GM12878 (cell line): ENCODE measurements at regions not wholly inside any gene's neighbourhood (a gene's known extent, or its start where the extent isn't known, plus 50 kb on each side); places are given as distances from the start of the nearest gene placed in this dataset.

ENCODE experiments used
- ATAC-seq: fragments of 200-7000 bp; cut with Tn5 transposase; 3 replicates; pipeline ENCODE4 v1.9.1; 2020; ENCODE audit warnings: mild to moderate bottlenecking, moderate library complexity
- BruUV-seq: library from RNA; stranded (reverse); fragments of 400-500 nt; replicated peaks from 2 replicates; lab custom pipeline; 2021; lab: Mats Ljungman, UMichigan
- CTCF ChIA-PET: fragments of 300-600 bp; sonication (Branson Sonifier 250); formaldehyde crosslinking; extraction: SDS; loops from one replicate; lab custom pipeline; 2021; ENCODE audit warnings: inconsistent platforms; lab: Yijun Ruan, JAX
- POLR2A ChIA-PET: fragments of 350-600 bp; formaldehyde crosslinking; extraction: SDS; loops from one replicate; lab custom pipeline; 2021; ENCODE audit warnings: inconsistent platforms; lab: Charles Lee
- RAD21 ChIA-PET: fragments of 300-600 bp; sonication (Branson Sonifier 250); formaldehyde crosslinking; loops from one replicate; lab custom pipeline; 2023; ENCODE audit warnings: antibody characterized with exemption; ENCODE audit not compliant: unreplicated experiment; lab: Charles Lee
- SMC1A ChIA-PET: fragments of 300-600 bp; sonication (Branson Sonifier 250); formaldehyde crosslinking; loops from one replicate; lab custom pipeline; 2023; ENCODE audit not compliant: unreplicated experiment, uncharacterized antibody; lab: Charles Lee
- DNase-seq: peaks from one replicate; pipeline ENCODE4 v3.0.0-alpha.2; 2011; ENCODE audit warnings: low read depth, low spot score
- FAIRE-seq: peaks from 3 replicates; lab custom pipeline; 2011; peaks lifted over from hg19 to GRCh38; lab: Jason Lieb, UNC
- H2AFZ ChIP-seq: 2 replicates; pipeline ENCODE4 v1.6.0; 2011; ENCODE audit warnings: low read depth, low read length, control low read depth; ENCODE audit not compliant: control insufficient read depth
- H3K27ac ChIP-seq: 2 replicates; pipeline ENCODE4 v1.5.1; 2011; ENCODE audit warnings: control low read depth; ENCODE audit not compliant: control insufficient read depth, insufficient read depth
- H3K27me3 ChIP-seq, 2 experiments: replicated peaks in 1 of 2; 2 replicates each; pipeline versions ENCODE4 v1.6.0 to v1.6.1; 2011; ENCODE audit warnings: low read length in 1 of 2; ENCODE audit not compliant: control insufficient read depth in 2 of 2, insufficient read depth in 2 of 2
- H3K36me3 ChIP-seq, 2 experiments: 2 replicates each; pipeline ENCODE4 v1.5.1; 2011; ENCODE audit warnings: low read length in 1 of 2; ENCODE audit not compliant: control insufficient read depth in 2 of 2, insufficient read depth in 2 of 2
- H3K4me1 ChIP-seq: 2 replicates; pipeline ENCODE4 v1.6.1; 2011; ENCODE audit warnings: mild to moderate bottlenecking, low read length, moderate library complexity, mixed read lengths; ENCODE audit not compliant: control insufficient read depth, insufficient read depth
- H3K4me2 ChIP-seq: 2 replicates; pipeline ENCODE4 v1.6.0; 2011; ENCODE audit warnings: control low read depth; ENCODE audit not compliant: control insufficient read depth, insufficient read depth
- H3K4me3 ChIP-seq: fragments of 200-600 bp; sonication (generic); 2 replicates; pipeline ENCODE4 v1.5.1; 2016
- H3K79me2 ChIP-seq: 2 replicates; pipeline ENCODE4 v1.6.0; 2011; ENCODE audit warnings: low read length; ENCODE audit not compliant: control insufficient read depth, insufficient read depth
- H3K9ac ChIP-seq: 2 replicates; pipeline ENCODE4 v1.8.0; 2011; ENCODE audit warnings: low read length, control low read depth, mixed read lengths; ENCODE audit not compliant: control insufficient read depth, insufficient read depth
- H3K9me3 ChIP-seq: replicated peaks from 3 replicates; pipeline ENCODE4 v1.5.1; 2011; ENCODE audit warnings: mild to moderate bottlenecking, low read length; ENCODE audit not compliant: control insufficient read depth, insufficient read depth
- H4K20me1 ChIP-seq: 2 replicates; pipeline ENCODE4 v1.6.0; 2011; ENCODE audit not compliant: control insufficient read depth, insufficient read depth
- IRF4 ChIP-seq: IDR thresholded peaks from 2 replicates; pipeline ENCODE4 v1.6.1; 2011; ENCODE audit warnings: low read depth, low read length
- RB1 ChIP-seq: fragments of 450-650 bp; formaldehyde crosslinking; IDR thresholded peaks from 2 replicates; pipeline ENCODE4 v1.6.1; 2017; ENCODE audit warnings: mild to moderate bottlenecking, borderline replicate concordance
- WGBS: methylation state at CpG from one replicate; pipeline ENCODE4 v1.1.6; 2016; ENCODE audit warnings: low lambda C conversion rate; ENCODE audit not compliant: insufficient replicate concordance, insufficient coverage; ENCODE audit errors: missing lambda C conversion rate; 5-methylcytosine and 5-hydroxymethylcytosine counted together
- in situ Hi-C: fragments of 300-500 bp; cut with MboI; formaldehyde crosslinking; loops from 9 replicates; pipeline ENCODE4 v1.14.3; 2018; ENCODE audit warnings: mixed read lengths
- intact Hi-C: fragments of 100-400 bp; cut with micrococcal nuclease; formaldehyde crosslinking; loops from one replicate; pipeline ENCODE4 v1.14.2; 2022; ENCODE audit not compliant: unreplicated experiment
- TF ChIP-seq, protein P1 (sequence below): fragments of 450-650 bp; IDR thresholded peaks from 2 replicates; pipeline ENCODE4 v1.6.1; 2017; ENCODE audit warnings: mild to moderate bottlenecking
- TF ChIP-seq, protein P2 (sequence below): fragments of 450-650 bp; IDR thresholded peaks from 2 replicates; pipeline ENCODE4 v1.6.1; 2016; ENCODE audit warnings: mild to moderate bottlenecking, moderate library complexity, borderline replicate concordance

DNA sequence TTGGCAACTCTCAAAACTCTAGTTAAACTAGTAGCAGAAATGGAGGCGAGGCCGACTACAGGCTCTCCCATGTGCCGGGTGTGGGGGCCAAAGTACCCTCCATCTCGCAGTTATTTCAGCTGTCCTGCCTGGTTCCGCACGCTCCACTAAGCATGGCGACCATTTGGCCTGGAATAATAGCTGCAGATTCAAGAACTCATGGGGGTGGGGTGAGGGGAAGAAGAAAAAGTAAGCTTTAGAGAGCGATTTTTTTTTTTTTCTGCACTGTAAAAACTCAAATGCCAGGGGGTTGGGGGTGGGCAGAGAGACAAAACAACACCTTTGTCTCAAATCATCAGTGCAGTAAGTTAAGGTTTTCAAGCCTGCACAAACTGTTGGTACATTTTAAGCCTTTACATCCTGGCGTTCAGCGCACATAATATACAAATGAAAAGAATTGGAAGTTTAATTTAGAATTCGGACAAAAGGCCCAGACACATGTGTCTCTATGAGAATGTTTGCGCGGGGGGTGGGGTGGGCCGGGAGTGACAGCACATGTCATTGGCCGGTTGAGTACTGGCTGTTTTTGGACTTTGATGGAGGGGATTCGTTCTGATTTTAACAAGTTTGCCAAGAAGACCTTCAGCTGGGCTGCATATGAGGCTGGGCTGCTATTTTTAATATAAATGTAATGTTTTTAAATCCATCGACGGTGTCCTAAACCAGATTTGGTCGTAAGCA lies 694.7 kb upstream of the SALL1 start:
- CTCF ChIA-PET: no interaction called here
- H3K27me3 ChIP-seq: no peaks in the 10 kb centered on the region
- H3K4me1 ChIP-seq: no peaks in the 10 kb centered on the region
- 42% methylated on average over 19 of the region's 19 CpGs for WGBS
- no peak for DNase-seq
- TF ChIP-seq, protein P1, sequence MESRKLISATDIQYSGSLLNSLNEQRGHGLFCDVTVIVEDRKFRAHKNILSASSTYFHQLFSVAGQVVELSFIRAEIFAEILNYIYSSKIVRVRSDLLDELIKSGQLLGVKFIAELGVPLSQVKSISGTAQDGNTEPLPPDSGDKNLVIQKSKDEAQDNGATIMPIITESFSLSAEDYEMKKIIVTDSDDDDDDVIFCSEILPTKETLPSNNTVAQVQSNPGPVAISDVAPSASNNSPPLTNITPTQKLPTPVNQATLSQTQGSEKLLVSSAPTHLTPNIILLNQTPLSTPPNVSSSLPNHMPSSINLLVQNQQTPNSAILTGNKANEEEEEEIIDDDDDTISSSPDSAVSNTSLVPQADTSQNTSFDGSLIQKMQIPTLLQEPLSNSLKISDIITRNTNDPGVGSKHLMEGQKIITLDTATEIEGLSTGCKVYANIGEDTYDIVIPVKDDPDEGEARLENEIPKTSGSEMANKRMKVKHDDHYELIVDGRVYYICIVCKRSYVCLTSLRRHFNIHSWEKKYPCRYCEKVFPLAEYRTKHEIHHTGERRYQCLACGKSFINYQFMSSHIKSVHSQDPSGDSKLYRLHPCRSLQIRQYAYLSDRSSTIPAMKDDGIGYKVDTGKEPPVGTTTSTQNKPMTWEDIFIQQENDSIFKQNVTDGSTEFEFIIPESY: no peak
- TF ChIP-seq, protein P2, sequence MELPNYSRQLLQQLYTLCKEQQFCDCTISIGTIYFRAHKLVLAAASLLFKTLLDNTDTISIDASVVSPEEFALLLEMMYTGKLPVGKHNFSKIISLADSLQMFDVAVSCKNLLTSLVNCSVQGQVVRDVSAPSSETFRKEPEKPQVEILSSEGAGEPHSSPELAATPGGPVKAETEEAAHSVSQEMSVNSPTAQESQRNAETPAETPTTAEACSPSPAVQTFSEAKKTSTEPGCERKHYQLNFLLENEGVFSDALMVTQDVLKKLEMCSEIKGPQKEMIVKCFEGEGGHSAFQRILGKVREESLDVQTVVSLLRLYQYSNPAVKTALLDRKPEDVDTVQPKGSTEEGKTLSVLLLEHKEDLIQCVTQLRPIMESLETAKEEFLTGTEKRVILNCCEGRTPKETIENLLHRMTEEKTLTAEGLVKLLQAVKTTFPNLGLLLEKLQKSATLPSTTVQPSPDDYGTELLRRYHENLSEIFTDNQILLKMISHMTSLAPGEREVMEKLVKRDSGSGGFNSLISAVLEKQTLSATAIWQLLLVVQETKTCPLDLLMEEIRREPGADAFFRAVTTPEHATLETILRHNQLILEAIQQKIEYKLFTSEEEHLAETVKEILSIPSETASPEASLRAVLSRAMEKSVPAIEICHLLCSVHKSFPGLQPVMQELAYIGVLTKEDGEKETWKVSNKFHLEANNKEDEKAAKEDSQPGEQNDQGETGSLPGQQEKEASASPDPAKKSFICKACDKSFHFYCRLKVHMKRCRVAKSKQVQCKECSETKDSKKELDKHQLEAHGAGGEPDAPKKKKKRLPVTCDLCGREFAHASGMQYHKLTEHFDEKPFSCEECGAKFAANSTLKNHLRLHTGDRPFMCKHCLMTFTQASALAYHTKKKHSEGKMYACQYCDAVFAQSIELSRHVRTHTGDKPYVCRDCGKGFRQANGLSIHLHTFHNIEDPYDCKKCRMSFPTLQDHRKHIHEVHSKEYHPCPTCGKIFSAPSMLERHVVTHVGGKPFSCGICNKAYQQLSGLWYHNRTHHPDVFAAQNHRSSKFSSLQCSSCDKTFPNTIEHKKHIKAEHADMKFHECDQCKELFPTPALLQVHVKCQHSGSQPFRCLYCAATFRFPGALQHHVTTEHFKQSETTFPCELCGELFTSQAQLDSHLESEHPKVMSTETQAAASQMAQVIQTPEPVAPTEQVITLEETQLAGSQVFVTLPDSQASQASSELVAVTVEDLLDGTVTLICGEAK: no peak
- TF ChIP-seq RB1 (no peak), IRF4 (no peak)
- TF ChIP-seq, all 136 proteins: peak for 0
- no peak for ATAC-seq
- Histone ChIP-seq H3K4me2 (no peak overlapping the region), H3K9ac (no peak overlapping the region), H4K20me1 (no peaks in the 10 kb centered on the region), H3K27ac (no peak overlapping the region), H3K79me2 (no peaks in the 10 kb centered on the region), H3K9me3 (no peaks in the 10 kb centered on the region), H2AFZ (no peak overlapping the region), H3K36me3 (no peaks in the 10 kb centered on the region), H3K4me3 (no peak overlapping the region)
- intact Hi-C loops: no loop called here
- SMC1A ChIA-PET: no interaction called here
- POLR2A ChIA-PET: no interaction called here
- in situ Hi-C loops: no loop called here
- no peak for FAIRE-seq
- RAD21 ChIA-PET: no interaction called here
- BruUV-seq: no TSS peak
